Iris pigment epithelial cell (primary cell): ENCODE measurements at regions not wholly inside any gene's neighbourhood (a gene's known extent, or its start where the extent isn't known, plus 50 kb on each side); places are given as distances from the start of the nearest gene placed in this dataset.
A peak's percentile ranks its signal among the peaks of the same experiment; 100 is the strongest.
"Not testable (repeated sequence)": the region's sequence is repeated elsewhere in the genome, so short reads cannot be mapped to it uniquely, and the experiment has no call there.

ENCODE experiments used
- DNase-seq: peaks from one replicate; pipeline ENCODE4 v3.0.0-alpha.2; 2011; ENCODE audit warnings: low read depth

- DNase-seq = peak; percentile 7
Measured at GRCh38 chr10:44173608-44173894, 211.3 kb downstream of the CXCL12 start.

GRCh38 chr10:44172883-44173607, 211.9 kb downstream of the CXCL12 start:
- no peak for DNase-seq

- no peak for DNase-seq
Measured at GRCh38 chr10:44171765-44172164, 213.1 kb downstream of the CXCL12 start.

GRCh38 chr10:44168478-44168877, 216.4 kb downstream of the CXCL12 start:
- DNase-seq = no peak

- DNase-seq = no peak
Measured at GRCh38 chr10:44167752-44168151, 217.1 kb downstream of the CXCL12 start.

GRCh38 chr10:44166441-44166840, 218.5 kb downstream of the CXCL12 start:
- no peak for DNase-seq

- no peak for DNase-seq
Measured at GRCh38 chr10:44164251-44164956, 220.5 kb downstream of the CXCL12 start.

GRCh38 chr10:44161184-44161583, 223.7 kb downstream of the CXCL12 start:
- no peak for DNase-seq

- no peak for DNase-seq
Measured at GRCh38 chr10:44157574-44157973, 227.3 kb downstream of the CXCL12 start.

GRCh38 chr10:44154956-44155355, 229.9 kb downstream of the CXCL12 start:
- no peak for DNase-seq

- DNase-seq = no peak
Measured at GRCh38 chr10:44153918-44154670, 230.8 kb downstream of the CXCL12 start.

- no peak for DNase-seq
Measured at GRCh38 chr10:44143556-44143955, 241.3 kb downstream of the CXCL12 start.

GRCh38 chr10:44132361-44133289, 252.3 kb downstream of the CXCL12 start:
- DNase-seq = no peak

- no peak for DNase-seq
Measured at GRCh38 chr10:44126291-44126717, 258.6 kb downstream of the CXCL12 start.

GRCh38 chr10:44125879-44126278, 259.0 kb downstream of the CXCL12 start:
- DNase-seq = peak; percentile 62

- DNase-seq = no peak
Measured at GRCh38 chr10:44118500-44118899, 266.4 kb downstream of the CXCL12 start.

GRCh38 chr10:44116474-44116873, 268.4 kb downstream of the CXCL12 start:
- DNase-seq = no peak

GRCh38 chr10:44115516-44115915, 269.4 kb downstream of the CXCL12 start:
- no peak for DNase-seq

- no peak for DNase-seq
Measured at GRCh38 chr10:44114441-44114840, 270.5 kb downstream of the CXCL12 start.

GRCh38 chr10:44112280-44112679, 272.6 kb downstream of the CXCL12 start:
- DNase-seq = not testable (repeated sequence)

- no peak for DNase-seq
Measured at GRCh38 chr10:44105696-44106095, 279.2 kb downstream of the CXCL12 start.

- no peak for DNase-seq
Measured at GRCh38 chr10:44102726-44103255, 282.1 kb downstream of the CXCL12 start.
